ENCODE measurements at regions not wholly inside any gene's neighbourhood (a gene's known extent, or its start where the extent isn't known, plus 50 kb on each side); places are given as distances from the start of the nearest gene placed in this dataset.
A peak's percentile ranks its signal among the peaks of the same experiment; 100 is the strongest.

DNA sequence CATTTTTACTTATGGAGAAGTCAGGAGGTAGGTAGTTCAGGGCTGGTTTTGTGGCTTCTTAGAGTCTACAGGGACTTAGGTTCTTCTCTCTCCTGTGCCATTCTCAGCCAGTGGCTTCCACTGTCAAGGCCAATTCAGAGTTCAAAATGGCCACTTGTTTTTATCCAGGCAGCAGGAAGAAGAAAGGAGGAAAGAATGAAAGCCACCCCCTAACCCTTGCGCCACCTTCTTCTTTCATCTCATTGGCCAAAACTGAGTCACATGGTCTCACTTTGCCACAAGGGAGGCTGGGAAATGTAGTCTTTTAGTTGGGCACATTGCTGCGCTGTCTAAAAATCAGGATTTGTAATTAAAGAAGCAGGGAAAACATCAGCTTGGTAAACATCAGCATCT lies 60.8 kb upstream of the MED9 start:
- peaks cover 14 to 41% of the 10 kb centered on the region in 2 experiments; a peak in 4 of 5 replicates for H3K4me1 ChIP-seq (replicated peaks in 1 of 2; ENCODE audit: control insufficient read depth in 2 of 2, insufficient read depth in 2 of 2, low read length in 2 of 2)
- peak overlapping the region; percentile 93 for H2AFZ ChIP-seq (ENCODE audit: low read depth, low read length)
- H4K20me1 ChIP-seq (replicated peaks; ENCODE audit: control insufficient read depth, insufficient read depth, low read length) = no peaks in the 10 kb centered on the region
- H3K4me2 ChIP-seq (ENCODE audit: insufficient read depth, low read length) = peak overlapping the region; percentile 36; the same call in 1 of the 2 replicates
- in situ Hi-C loops (cut with MboI) (no loop called here), intact Hi-C loops (cut with micrococcal nuclease) (loop anchor here (1.0 kb wide), 1 partner anchor 15 kb away; no protein-coding TSS in a partner anchor)
- no TSS peak for BruUV-seq (replicated peaks)
- no peaks in the 10 kb centered on the region for H3K36me3 ChIP-seq (ENCODE audit: control insufficient read depth, insufficient read depth, low read length)
- ChIA-PET CTCF (ENCODE audit: low intra/inter-chr PET ratio) (no interaction called here), POLR2A (no interaction called here)
- peak; percentile 89 for ATAC-seq
- no peaks in the 10 kb centered on the region for H3K79me2 ChIP-seq (ENCODE audit: control insufficient read depth, insufficient read depth, low read length)
- peaks cover 0 to 4% of the 10 kb centered on the region in 2 experiments; a peak in 1 of 5 replicates for H3K27me3 ChIP-seq (ENCODE audit: control insufficient read depth in 2 of 2, insufficient read depth in 2 of 2, low read length in 2 of 2)
- no peak overlapping the region for H3K9ac ChIP-seq (ENCODE audit: insufficient read depth in 1 of 2, low read depth in 2 of 2, low read length in 2 of 2)
- DNase-seq (ENCODE audit: extremely low read depth in 1 of 4, low spot score in 3 of 4) = peak; percentile 77 to 85 (median 84)
- FAIRE-seq = peak; percentile 95
- no peaks in the 10 kb centered on the region for H3K9me1 ChIP-seq (ENCODE audit: control insufficient read depth, insufficient read depth, low read length)
- peak overlapping the region; percentile 67 for H3K27ac ChIP-seq (ENCODE audit: extremely low read depth, low read depth, low read length)
- no peak overlapping the region for H3K4me3 ChIP-seq
- 32% methylated on average over 2 of the region's 2 CpGs for WGBS (ENCODE audit: insufficient coverage, low coverage, missing lambda C conversion rate)
- H3K9me3 ChIP-seq (replicated peaks; ENCODE audit: control insufficient read depth, insufficient read depth, low read depth, low read length) = no peaks in the 10 kb centered on the region
- TF ChIP-seq FOXM1 (IDR thresholded peaks at IDR 0.05; ENCODE audit: low read depth) = no peak
- no peak for TF ChIP-seq FOXM1 (CRISPR knock-in tag; IDR thresholded peaks at IDR 0.05; ENCODE audit: low read depth)
- peak; percentile 28; the same call in 1 of the 2 replicates for TF ChIP-seq ATF3 (IDR thresholded peaks at IDR 0.05)
- no peak for TF ChIP-seq ATF3 (CRISPR knock-in tag; conservative IDR thresholded peaks at IDR 0.05)
- peak; percentile 12; the same call in 1 of the 2 replicates for TF ChIP-seq GABPB1 (CRISPR knock-in tag; IDR thresholded peaks at IDR 0.05)
- peak; percentile 58; the same call in 1 of the 2 replicates for TF ChIP-seq ELF1 (tag; IDR thresholded peaks at IDR 0.05)
- TF ChIP-seq, protein P1, sequence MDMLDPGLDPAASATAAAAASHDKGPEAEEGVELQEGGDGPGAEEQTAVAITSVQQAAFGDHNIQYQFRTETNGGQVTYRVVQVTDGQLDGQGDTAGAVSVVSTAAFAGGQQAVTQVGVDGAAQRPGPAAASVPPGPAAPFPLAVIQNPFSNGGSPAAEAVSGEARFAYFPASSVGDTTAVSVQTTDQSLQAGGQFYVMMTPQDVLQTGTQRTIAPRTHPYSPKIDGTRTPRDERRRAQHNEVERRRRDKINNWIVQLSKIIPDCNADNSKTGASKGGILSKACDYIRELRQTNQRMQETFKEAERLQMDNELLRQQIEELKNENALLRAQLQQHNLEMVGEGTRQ (CRISPR knock-in tag; IDR thresholded peaks at IDR 0.05) = peak; percentile 95
- TF ChIP-seq TFE3 (CRISPR knock-in tag; IDR thresholded peaks at IDR 0.05) = peak; percentile 29; the same call in 1 of the 2 replicates
- peak; percentile 72 to 80 for TF ChIP-seq SIX5 (IDR thresholded peaks at IDR 0.05; ENCODE audit: borderline replicate concordance in 1 of 2, insufficient read depth in 1 of 2, low read depth in 1 of 2, low read length in 2 of 2)
- TF ChIP-seq SMARCA5 (IDR thresholded peaks at IDR 0.05) = no peak
- TF ChIP-seq EHMT2 (IDR thresholded peaks at IDR 0.05) = peak; percentile 86; the same call in 1 of the 2 replicates
- peak in 1 of 3 experiments; percentile 37; a peak in 1 of 6 replicates for TF ChIP-seq ZBTB11 (CRISPR knock-in tag; IDR thresholded peaks at IDR 0.05)
- peak; percentile 91 for TF ChIP-seq NR2C1 (IDR thresholded peaks at IDR 0.05)
- peak; percentile 93 for TF ChIP-seq NR2C1 (tag; IDR thresholded peaks at IDR 0.05)
- no peak for TF ChIP-seq RBBP5 (IDR thresholded peaks at IDR 0.05; ENCODE audit: borderline replicate concordance, insufficient read depth, low read length, poor library complexity, severe bottlenecking)
- TF ChIP-seq GABPA (tag; conservative IDR thresholded peaks at IDR 0.05; ENCODE audit: low read depth) = 0 out of 2 replicates have a peak, but pooled peaks have one; percentile 14
